ENCODE measurements at regions not wholly inside any gene's neighbourhood (a gene's known extent, or its start where the extent isn't known, plus 50 kb on each side); places are given as distances from the start of the nearest gene placed in this dataset.

- Histone ChIP-seq H3F3A (replicated peaks; ENCODE audit: insufficient read depth) (no peaks in the 10 kb centered on the region), H3K9me2 (no peaks in the 10 kb centered on the region), H3K27me3 (ENCODE audit: insufficient read depth) (peaks cover 25% of the 10 kb centered on the region; the same call in 1 of the 2 replicates), H3K9ac (no peak overlapping the region), H3K79me2 (ENCODE audit: insufficient read depth) (no peaks in the 10 kb centered on the region), H2AFZ (ENCODE audit: low read depth) (no peak overlapping the region), H3K9me3 (no peaks in the 10 kb centered on the region), H3K4me2 (no peak overlapping the region), H3K27ac (ENCODE audit: low read depth in 2 of 2, low read length in 1 of 2) (no peak overlapping the region), H3K36me3 (replicated peaks in 1 of 2; ENCODE audit: control insufficient read depth in 1 of 2, insufficient read depth in 2 of 2, low read length in 1 of 2) (no peaks in the 10 kb centered on the region), H3K4me3 (ENCODE audit: low read depth in 2 of 2, low read length in 1 of 2) (no peak overlapping the region; a peak in 1 of 4 replicates), H3K4me1 (ENCODE audit: control insufficient read depth in 1 of 2, insufficient read depth in 2 of 2, low read depth in 1 of 2, low read length in 1 of 2) (peaks cover 0 to 3% of the 10 kb centered on the region in 2 experiments; a peak in 2 of 4 replicates), H4K20me1 (ENCODE audit: insufficient read depth) (no peaks in the 10 kb centered on the region)
- CTCF ChIA-PET, result interaction anchor here (0.6 to 14.2 kb wide), 80 partner anchors 8 to 501 kb away, joined by 3 to 302 read pairs (median 4); partner anchors contain the start of gene CHST1
- 45% methylated on average over 23 of the region's 31 CpGs for WGBS (ENCODE audit: low lambda C conversion rate)
- TF ChIP-seq RAD21 (IDR thresholded peaks at IDR 0.05; ENCODE audit: low read length), result peak; percentile 97
- no peak for TF ChIP-seq RCOR1 (IDR thresholded peaks at IDR 0.05; ENCODE audit: low read length)
- peak; percentile 96 for TF ChIP-seq CTCF (IDR thresholded peaks at IDR 0.05)
- TF ChIP-seq SMC3 (IDR thresholded peaks at IDR 0.05; ENCODE audit: low read depth, low read length), result peak; percentile 95
- DNase-seq, result peak; percentile 84
- POLR2A ChIA-PET, result interaction anchor here (1.1 kb wide), 1 partner anchor 400 kb away, joined by 7 read pairs; no protein-coding TSS in a partner anchor
Observed at GRCh38 chr11:45371251-45372115, 85.3 kb upstream of the SYT13 start.

- Histone ChIP-seq H3F3A (replicated peaks; ENCODE audit: insufficient read depth) (no peaks in the 10 kb centered on the region), H3K27me3 (ENCODE audit: insufficient read depth) (peaks cover 25% of the 10 kb centered on the region; the same call in 1 of the 2 replicates), H3K79me2 (ENCODE audit: insufficient read depth) (no peaks in the 10 kb centered on the region), H3K9ac (no peak overlapping the region), H3K9me2 (no peaks in the 10 kb centered on the region), H3K27ac (ENCODE audit: low read depth in 2 of 2, low read length in 1 of 2) (no peak overlapping the region), H3K36me3 (replicated peaks in 1 of 2; ENCODE audit: control insufficient read depth in 1 of 2, insufficient read depth in 2 of 2, low read length in 1 of 2) (no peaks in the 10 kb centered on the region), H3K4me3 (ENCODE audit: low read depth in 2 of 2, low read length in 1 of 2) (no peak overlapping the region), H3K9me3 (no peaks in the 10 kb centered on the region), H3K4me1 (ENCODE audit: control insufficient read depth in 1 of 2, insufficient read depth in 2 of 2, low read depth in 1 of 2, low read length in 1 of 2) (peaks cover 0 to 8% of the 10 kb centered on the region in 2 experiments; a peak in 2 of 4 replicates), H4K20me1 (ENCODE audit: insufficient read depth) (no peaks in the 10 kb centered on the region), H3K4me2 (no peak overlapping the region), H2AFZ (ENCODE audit: low read depth) (no peak overlapping the region)
- TF ChIP-seq MEF2A (IDR thresholded peaks at IDR 0.05; ENCODE audit: borderline replicate concordance, low read depth), result no peak
- no peak for TF ChIP-seq FOSL2 (IDR thresholded peaks at IDR 0.05; ENCODE audit: borderline replicate concordance, low read depth)
- no peak for TF ChIP-seq GATA2 (CRISPR knock-in tag; IDR thresholded peaks at IDR 0.05)
- no peak for TF ChIP-seq MAX (IDR thresholded peaks at IDR 0.05; ENCODE audit: low read depth)
- no peak for TF ChIP-seq SIN3A (IDR thresholded peaks at IDR 0.05; ENCODE audit: borderline replicate concordance, low read depth, low read length)
- TF ChIP-seq CTCF (IDR thresholded peaks at IDR 0.05), result no peak
- TF ChIP-seq PBX3 (IDR thresholded peaks at IDR 0.05), result no peak
- TF ChIP-seq YY1 (IDR thresholded peaks at IDR 0.05; ENCODE audit: low read depth), result no peak
- no peak for TF ChIP-seq TCF12 (IDR thresholded peaks at IDR 0.05)
- no peak for TF ChIP-seq NFIC (IDR thresholded peaks at IDR 0.05; ENCODE audit: borderline replicate concordance)
- no peak for TF ChIP-seq REST (IDR thresholded peaks at IDR 0.05; ENCODE audit: low read depth, low read length)
- ChIA-PET CTCF (interaction anchor here (1.3 to 14.2 kb wide), 5 partner anchors 10 to 400 kb away, joined by 3 to 302 read pairs (median 5); partner anchors contain the start of gene CHST1), POLR2A (no interaction called here)
- no peak for DNase-seq
- 53% methylated on average over 8 of the region's 8 CpGs for whole genome bisulfite sequencing (ENCODE audit: low lambda C conversion rate)
Observed at GRCh38 chr11:45369313-45369712, 83.2 kb upstream of the SYT13 start.
